ENCODE measurements at regions not wholly inside any gene's neighbourhood (a gene's known extent, or its start where the extent isn't known, plus 50 kb on each side); places are given as distances from the start of the nearest gene placed in this dataset.

GRCh38 chr3:63037116-63037515, 161.9 kb upstream of the CADPS start:
- TF ChIP-seq CTCF (IDR thresholded peaks at IDR 0.05; ENCODE audit: control extremely low read depth in 1 of 3, insufficient read depth in 1 of 3, low read depth in 1 of 3, low read length in 3 of 3) (no peak), CBX8 (IDR thresholded peaks at IDR 0.05; ENCODE audit: borderline replicate concordance, low read depth, low read length) (no peak), GABPA (IDR thresholded peaks at IDR 0.05; ENCODE audit: borderline replicate concordance, insufficient read depth, low read length) (no peak), CEBPB (IDR thresholded peaks at IDR 0.05; ENCODE audit: low read depth, low read length) (no peak), POLR2A (IDR thresholded peaks at IDR 0.05; ENCODE audit: control extremely low read depth in 1 of 2, low read depth in 2 of 2, low read length in 2 of 2) (no peak)
